HG03442 (cell line): ENCODE measurements at regions not wholly inside any gene's neighbourhood (a gene's known extent, or its start where the extent isn't known, plus 50 kb on each side); places are given as distances from the start of the nearest gene placed in this dataset.
"Not testable (repeated sequence)": the region's sequence is repeated elsewhere in the genome, so short reads cannot be mapped to it uniquely, and the experiment has no call there.

Experiments used
- ATAC-seq: cut with Tn5 transposase; IDR thresholded peaks from one replicate; pipeline ENCODE4 v1.9.1; 2021; ENCODE audit warnings: mild to moderate bottlenecking, moderate library complexity; ENCODE audit not compliant: unreplicated experiment

GRCh38 chr6:153574231-153574630 lies 443.1 kb upstream of the RGS17 start:
- ATAC-seq = no peak

GRCh38 chr6:153572371-153572770 lies 441.3 kb upstream of the RGS17 start:
- ATAC-seq = no peak

GRCh38 chr6:153568628-153569027 lies 437.5 kb upstream of the RGS17 start:
- ATAC-seq = no peak

GRCh38 chr6:153564803-153565202 lies 433.7 kb upstream of the RGS17 start:
- ATAC-seq = no peak

- ATAC-seq = no peak
These were observed 431.9 kb upstream of the RGS17 start for GRCh38 chr6:153563001-153563400.

- no peak for ATAC-seq
These were observed 422.5 kb upstream of the RGS17 start for GRCh38 chr6:153553627-153554026.

- ATAC-seq = no peak
These were observed 408.5 kb upstream of the RGS17 start for GRCh38 chr6:153539602-153540001.

- ATAC-seq = no peak
These were observed 407.4 kb upstream of the RGS17 start for GRCh38 chr6:153538491-153538890.

- no peak for ATAC-seq
These were observed 406.3 kb upstream of the RGS17 start for GRCh38 chr6:153537422-153537821.

GRCh38 chr6:153526479-153526878 lies 395.4 kb upstream of the RGS17 start:
- no peak for ATAC-seq

GRCh38 chr6:153525998-153526397 lies 394.9 kb upstream of the RGS17 start:
- ATAC-seq = no peak

- no peak for ATAC-seq
These were observed 392.3 kb upstream of the RGS17 start for GRCh38 chr6:153523390-153523789.

GRCh38 chr6:153511896-153512496 lies 380.9 kb upstream of the RGS17 start:
- peak; percentile 88 for ATAC-seq

GRCh38 chr6:153503810-153504209 lies 372.7 kb upstream of the RGS17 start:
- ATAC-seq = no peak

GRCh38 chr6:153493501-153493900 lies 362.4 kb upstream of the RGS17 start:
- ATAC-seq = no peak

- ATAC-seq = no peak
These were observed 358.4 kb upstream of the RGS17 start for GRCh38 chr6:153489479-153489878.

- no peak for ATAC-seq
These were observed 357.2 kb upstream of the RGS17 start for GRCh38 chr6:153488267-153488666.

GRCh38 chr6:153485072-153485471 lies 354.0 kb upstream of the RGS17 start:
- ATAC-seq = no peak

- ATAC-seq = no peak
These were observed 353.0 kb upstream of the RGS17 start for GRCh38 chr6:153484056-153484455.

- ATAC-seq = no peak
These were observed 345.2 kb upstream of the RGS17 start for GRCh38 chr6:153476243-153476642.

- ATAC-seq = no peak
These were observed 334.0 kb upstream of the RGS17 start for GRCh38 chr6:153465050-153465449.

GRCh38 chr6:153449279-153449678 lies 318.2 kb upstream of the RGS17 start:
- ATAC-seq = no peak

- not testable (repeated sequence) for ATAC-seq
These were observed 311.7 kb upstream of the RGS17 start for GRCh38 chr6:153442749-153443148.
